Mesothelial cell of epicardium (in vitro differentiated cells): ENCODE measurements at regions not wholly inside any gene's neighbourhood (a gene's known extent, or its start where the extent isn't known, plus 50 kb on each side); places are given as distances from the start of the nearest gene placed in this dataset.

Experiments used
- DNase-seq, 2 experiments: peaks; one replicate each; pipeline ENCODE4 v3.0.0; 2021; ENCODE audit warnings: low spot score in 2 of 2; ENCODE audit not compliant: unreplicated experiment in 2 of 2
- H3K27ac Mint-ChIP-seq: 2 replicates; pipeline ENCODE4 v1.8.0; 2021; ENCODE audit warnings: mixed read lengths
- H3K27me3 Mint-ChIP-seq: 2 replicates; pipeline ENCODE4 v1.8.0; 2021; ENCODE audit warnings: low read depth, mixed read lengths
- H3K36me3 Mint-ChIP-seq: 2 replicates; pipeline ENCODE4 v1.8.0; 2021; ENCODE audit warnings: mixed read lengths
- H3K4me1 Mint-ChIP-seq: 2 replicates; pipeline ENCODE4 v1.8.0; 2021; ENCODE audit warnings: mixed read lengths
- H3K4me3 Mint-ChIP-seq: 2 replicates; pipeline ENCODE4 v1.8.0; 2021; ENCODE audit warnings: mild to moderate bottlenecking, moderate library complexity, mixed read lengths
- H3K9me3 Mint-ChIP-seq: 2 replicates; pipeline ENCODE4 v1.8.0; 2021; ENCODE audit warnings: mixed read lengths
- CTCF ChIP-seq: fragments of 200-600 bp; sonication (generic); IDR thresholded peaks from one replicate; pipeline ENCODE4 v1.5.0; 2021; ENCODE audit warnings: antibody characterized with exemption; ENCODE audit not compliant: unreplicated experiment

GRCh38 chr9:29861803-29862202, 2288.5 kb upstream of the C9orf72 start:
- TF ChIP-seq CTCF, result no peak
- Mint-ChIP-seq H3K36me3 (no peaks in the 10 kb centered on the region), H3K9me3 (peaks cover 7% of the 10 kb centered on the region), H3K27me3 (peaks cover 1% of the 10 kb centered on the region), H3K27ac (no peak overlapping the region), H3K4me3 (no peak overlapping the region), H3K4me1 (peaks cover 3% of the 10 kb centered on the region)
- no peak for DNase-seq

GRCh38 chr9:29865764-29866313, 2292.6 kb upstream of the C9orf72 start:
- H3K4me1 Mint-ChIP-seq, result peaks cover 8% of the 10 kb centered on the region
- no peak for DNase-seq
- H3K4me3 Mint-ChIP-seq, result no peak overlapping the region
- no peaks in the 10 kb centered on the region for H3K36me3 Mint-ChIP-seq
- H3K27ac Mint-ChIP-seq, result no peak overlapping the region
- H3K9me3 Mint-ChIP-seq, result peaks cover 16% of the 10 kb centered on the region
- TF ChIP-seq CTCF, result no peak
- H3K27me3 Mint-ChIP-seq, result no peaks in the 10 kb centered on the region

- DNase-seq, result no peak
- peaks cover 16% of the 10 kb centered on the region for H3K9me3 Mint-ChIP-seq
- TF ChIP-seq CTCF, result no peak
- H3K4me1 Mint-ChIP-seq, result peaks cover 8% of the 10 kb centered on the region
- H3K27ac Mint-ChIP-seq, result no peak overlapping the region
- no peak overlapping the region for H3K4me3 Mint-ChIP-seq
- no peaks in the 10 kb centered on the region for H3K36me3 Mint-ChIP-seq
- H3K27me3 Mint-ChIP-seq, result no peaks in the 10 kb centered on the region
These were observed 2293.3 kb upstream of the C9orf72 start for GRCh38 chr9:29866556-29866955.

GRCh38 chr9:29873579-29873978, 2300.3 kb upstream of the C9orf72 start:
- Mint-ChIP-seq H3K27me3 (no peaks in the 10 kb centered on the region), H3K27ac (no peak overlapping the region), H3K9me3 (peaks cover 11% of the 10 kb centered on the region), H3K4me3 (no peak overlapping the region), H3K36me3 (no peaks in the 10 kb centered on the region), H3K4me1 (peaks cover 1% of the 10 kb centered on the region)
- DNase-seq, result no peak
- TF ChIP-seq CTCF, result no peak

GRCh38 chr9:29875547-29875946, 2302.3 kb upstream of the C9orf72 start:
- Mint-ChIP-seq H3K9me3 (peaks cover 2% of the 10 kb centered on the region), H3K4me1 (peaks cover 1% of the 10 kb centered on the region), H3K4me3 (no peak overlapping the region), H3K36me3 (no peaks in the 10 kb centered on the region), H3K27me3 (no peaks in the 10 kb centered on the region), H3K27ac (no peak overlapping the region)
- DNase-seq, result no peak
- no peak for TF ChIP-seq CTCF

- Mint-ChIP-seq H3K4me1 (no peaks in the 10 kb centered on the region), H3K36me3 (no peaks in the 10 kb centered on the region), H3K27ac (no peak overlapping the region), H3K9me3 (no peaks in the 10 kb centered on the region), H3K4me3 (no peak overlapping the region), H3K27me3 (peaks cover 1% of the 10 kb centered on the region)
- DNase-seq, result no peak
- TF ChIP-seq CTCF, result no peak
These were observed 2309.5 kb upstream of the C9orf72 start for GRCh38 chr9:29882767-29883166.
